T-helper 1 cell (primary cell): ENCODE measurements at regions not wholly inside any gene's neighbourhood (a gene's known extent, or its start where the extent isn't known, plus 50 kb on each side); places are given as distances from the start of the nearest gene placed in this dataset.

Source experiments
- DNase-seq, 5 donors: peaks; one replicate each; pipeline ENCODE4 v3.0.0-alpha.2; 2012 to 2020

DNA sequence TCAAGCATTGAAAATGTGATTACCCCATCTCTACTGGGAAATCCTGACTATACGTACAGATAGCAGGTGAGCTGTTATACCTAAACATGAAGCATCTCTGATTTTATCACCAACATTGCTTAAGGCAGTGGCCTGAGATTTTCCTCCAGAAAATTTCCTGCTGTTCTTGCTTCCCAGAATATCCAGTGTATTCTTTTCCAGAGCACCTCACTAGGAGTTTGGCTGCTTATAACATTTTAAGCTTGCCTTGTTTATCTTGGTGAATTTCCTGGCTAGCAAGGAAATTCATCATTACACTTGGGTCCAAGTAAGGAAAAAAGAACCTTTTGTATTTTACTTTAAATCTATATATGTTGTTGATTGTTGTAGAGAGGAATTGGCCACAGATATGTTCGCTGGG lies 73.0 kb upstream of the CLCN4 start:
- DNase-seq, result no peak

GRCh38 chrX:10085223-10085622 lies 71.6 kb upstream of the CLCN4 start:
- peak in 1 of 5 donors; percentile 72 for DNase-seq

DNA sequence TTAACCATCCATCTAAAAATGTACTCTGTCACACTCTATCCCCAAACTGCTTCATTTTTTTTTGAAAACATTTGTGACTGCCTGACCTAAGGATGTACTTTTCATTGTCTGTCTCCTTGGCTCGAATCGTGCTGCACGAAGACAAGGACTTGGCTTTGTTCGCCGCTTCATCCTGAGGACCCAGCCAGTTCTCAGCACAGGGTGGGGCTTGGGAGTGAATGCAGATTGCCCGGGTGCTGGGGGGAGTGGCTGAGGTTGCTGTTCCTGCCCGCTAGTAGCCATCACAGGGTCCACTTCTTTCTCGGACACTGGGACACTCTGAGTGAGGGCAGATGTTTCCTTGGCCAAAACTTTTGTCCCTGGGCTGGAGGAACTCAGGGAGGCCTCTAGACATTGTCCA lies 70.1 kb upstream of the CLCN4 start:
- no peak for DNase-seq

DNA sequence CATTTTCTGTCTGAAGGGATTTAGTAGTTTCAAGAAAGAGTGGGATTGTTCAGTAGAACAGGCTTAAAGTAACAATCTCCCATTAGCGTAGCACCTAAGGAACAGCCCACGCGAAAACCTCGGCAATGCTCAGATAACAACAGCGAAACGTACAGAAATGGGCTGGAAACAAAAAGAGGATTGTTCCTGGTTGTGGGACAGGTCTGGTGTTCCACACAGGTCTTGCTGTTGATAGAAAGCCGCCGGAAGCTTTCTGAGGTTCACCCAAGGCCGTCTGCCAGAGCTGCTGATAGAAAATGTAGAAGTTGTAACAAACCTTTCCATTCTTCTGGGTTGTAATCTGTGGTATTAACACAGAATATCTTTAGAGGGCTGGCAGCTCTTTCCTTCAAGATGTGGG lies 69.4 kb upstream of the CLCN4 start:
- no peak for DNase-seq

DNA sequence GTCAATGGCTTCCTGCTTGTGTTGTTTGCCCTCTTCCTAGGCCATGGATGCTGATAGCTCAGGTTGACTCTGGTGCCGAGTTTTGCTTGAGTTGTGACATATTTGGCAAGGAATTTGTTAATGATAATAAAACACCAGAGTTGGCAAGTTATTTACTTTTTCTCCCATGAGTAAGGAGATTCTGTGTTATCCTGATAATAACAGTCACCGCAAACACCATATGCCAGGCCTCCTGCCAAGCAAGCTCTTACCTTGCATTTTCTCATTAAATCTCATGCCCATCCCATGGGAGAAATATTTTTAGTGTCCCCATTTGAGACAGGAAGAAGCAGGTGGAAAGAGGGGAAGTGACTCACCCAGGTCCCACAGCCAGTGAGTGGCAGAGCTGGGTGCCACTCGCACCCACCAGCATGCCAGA lies 67.4 kb upstream of the CLCN4 start:
- DNase-seq, result no peak

- DNase-seq, result no peak
Measured at GRCh38 chrX:10090319-10090718, 66.5 kb upstream of the CLCN4 start.

GRCh38 chrX:10095246-10095645 lies 61.5 kb upstream of the CLCN4 start:
- no peak for DNase-seq

- no peak for DNase-seq
Measured at GRCh38 chrX:10095698-10096432, 60.9 kb upstream of the CLCN4 start.

DNA sequence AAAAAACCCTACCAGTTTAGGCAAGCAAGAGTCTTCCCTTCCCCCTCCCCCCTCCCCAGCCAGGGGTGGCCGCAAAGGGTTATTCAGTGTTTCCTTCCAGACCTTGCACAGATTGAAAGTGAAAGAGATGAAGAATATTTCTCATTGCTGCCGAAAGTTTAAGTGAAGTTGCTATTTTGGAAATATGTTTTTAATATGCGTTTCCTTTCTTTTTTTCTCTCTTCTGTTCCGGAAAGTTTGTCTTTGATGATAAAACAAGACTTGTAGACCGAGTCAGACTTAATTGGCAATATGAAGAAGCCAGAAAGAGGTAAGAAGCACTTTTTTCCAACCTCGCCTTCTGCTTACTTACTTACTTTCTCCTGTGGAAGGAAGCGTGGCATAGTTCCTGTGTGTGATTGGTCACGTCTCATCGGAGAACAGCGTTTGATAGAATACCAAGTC lies 58.5 kb upstream of the CLCN4 start:
- peak in 4 of 5 donors; percentile 23 to 79 (median 42) for DNase-seq

DNA sequence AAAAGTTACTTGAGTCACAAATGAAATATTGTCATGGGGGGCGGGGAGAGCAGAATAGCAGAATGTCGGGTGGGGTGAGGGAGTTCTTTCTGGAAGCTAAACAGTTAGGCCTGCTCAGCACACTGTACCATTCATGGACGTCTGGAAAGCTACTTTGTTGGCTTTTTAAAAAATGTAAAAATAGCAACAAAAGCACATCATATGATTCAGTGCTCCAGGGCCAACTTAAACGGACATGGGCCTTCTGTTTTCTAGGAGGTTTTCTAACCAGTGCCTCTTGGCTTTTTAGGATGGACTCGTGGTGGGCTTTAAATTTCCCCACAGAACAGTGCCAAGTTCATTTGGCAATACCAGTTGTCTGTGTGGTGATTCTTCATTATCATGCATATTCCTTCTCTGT lies 57.4 kb upstream of the CLCN4 start:
- DNase-seq, result no peak

DNA sequence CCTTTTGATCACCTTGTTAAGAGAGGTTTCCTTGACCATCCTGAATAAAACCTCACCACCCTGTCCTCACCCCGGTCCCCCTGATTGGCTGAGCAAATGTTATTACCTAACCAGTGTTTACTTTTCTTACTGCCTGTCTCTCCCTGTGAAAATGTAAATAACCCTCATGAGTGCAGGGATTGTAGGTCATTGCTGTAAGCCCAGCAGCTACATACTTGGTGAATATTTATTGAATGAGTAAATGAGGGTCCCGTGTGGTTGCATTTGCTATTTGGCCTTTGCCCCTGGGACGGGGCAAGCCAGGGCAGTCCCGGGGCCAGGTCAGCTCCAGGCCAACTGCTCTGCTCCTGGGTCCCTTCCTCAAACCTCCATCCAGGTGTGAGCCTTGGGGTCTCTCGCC lies 55.5 kb upstream of the CLCN4 start:
- no peak for DNase-seq

GRCh38 chrX:10102046-10102704 lies 54.6 kb upstream of the CLCN4 start:
- DNase-seq, result no peak

GRCh38 chrX:10103023-10103422 lies 53.8 kb upstream of the CLCN4 start:
- no peak for DNase-seq

DNA sequence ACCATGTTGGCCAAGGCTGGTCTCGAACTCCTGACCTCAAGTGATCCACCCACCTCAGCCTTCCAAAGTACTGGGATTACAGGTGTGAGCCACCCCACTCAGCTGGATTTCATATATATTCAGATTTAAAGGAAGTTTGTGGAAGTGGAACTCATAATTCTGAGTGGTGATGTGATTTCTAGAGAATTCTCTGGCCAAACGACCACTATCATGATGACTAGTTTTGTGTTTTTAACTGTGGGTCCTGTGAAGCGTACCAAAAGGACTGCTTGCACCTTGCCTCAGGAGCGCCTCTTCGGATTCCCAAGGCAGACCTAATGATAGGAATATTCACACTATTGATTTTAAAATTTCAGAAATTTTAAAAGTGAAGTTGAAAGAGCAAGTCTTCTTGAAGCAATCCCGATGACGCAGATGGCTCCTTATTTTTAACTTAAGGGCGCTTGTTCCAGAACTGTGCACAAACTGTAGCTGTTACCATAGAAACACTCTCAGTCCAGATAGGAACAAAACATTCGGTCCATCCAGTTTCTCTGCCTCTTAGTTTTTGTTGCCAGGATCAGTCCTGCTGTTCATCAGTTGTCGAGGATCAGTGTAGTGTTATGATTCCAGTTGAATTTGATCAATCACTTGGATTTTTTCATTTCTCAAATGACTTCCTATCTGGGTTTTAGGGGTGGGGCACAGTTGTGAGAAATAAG lies 51.7 kb upstream of the CLCN4 start:
- DNase-seq, result no peak

DNA sequence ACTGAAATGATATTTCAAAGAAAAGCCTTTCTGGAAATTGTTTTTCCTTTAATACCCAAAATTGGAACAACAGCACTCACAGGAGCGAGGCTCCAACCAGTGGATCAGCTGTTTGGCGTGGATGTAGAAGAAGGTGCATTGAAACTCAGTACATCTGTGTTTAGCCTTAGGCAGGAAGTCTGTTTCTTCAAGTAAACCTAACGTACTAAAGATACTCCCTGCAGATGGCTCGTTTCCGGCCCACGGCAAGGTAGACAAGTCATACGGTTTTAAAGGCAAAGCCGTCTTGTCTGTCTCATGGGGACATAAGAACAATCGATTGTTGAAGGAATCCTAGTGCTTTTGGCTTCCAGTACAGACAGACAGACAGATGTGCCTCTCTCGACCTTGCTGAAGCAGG lies 50.0 kb upstream of the CLCN4 start:
- peak in 3 of 5 donors; percentile 40 to 74 (median 47) for DNase-seq
